ENCODE measurements at regions not wholly inside any gene's neighbourhood (a gene's known extent, or its start where the extent isn't known, plus 50 kb on each side); places are given as distances from the start of the nearest gene placed in this dataset.
A peak's percentile ranks its signal among the peaks of the same experiment; 100 is the strongest.

DNA sequence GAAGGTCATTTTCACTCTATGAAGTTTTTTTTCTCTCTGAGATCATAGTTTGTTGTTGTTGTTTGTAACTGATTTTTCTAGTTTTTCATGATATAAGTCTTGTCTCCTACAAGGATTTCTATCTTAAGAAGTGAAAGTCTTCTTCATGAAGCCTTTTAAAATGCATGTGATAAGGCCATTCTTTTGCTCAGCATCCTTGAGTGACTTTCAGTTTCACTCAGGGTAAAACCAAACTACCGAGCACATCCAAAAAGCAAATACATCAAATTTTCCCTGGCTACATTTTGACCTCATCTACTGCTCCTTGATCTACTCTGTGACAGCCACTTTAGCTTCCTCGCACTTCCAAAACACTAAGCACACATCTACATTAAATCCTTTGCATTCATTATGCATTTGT is 580.7 kb downstream of the KCTD8 start:
- DNase-seq (ENCODE audit: low spot score) (no peak), ATAC-seq (ENCODE audit: low read depth) (no peak)
- TF ChIP-seq CTCF (IDR thresholded peaks at IDR 0.05; ENCODE audit: poor library complexity, severe bottlenecking): no peak
- H3K4me3 ChIP-seq (ENCODE audit: severe bottlenecking): no peak overlapping the region
- no peaks in the 10 kb centered on the region for H3K9me3 ChIP-seq (ENCODE audit: severe bottlenecking)
- H3K27ac ChIP-seq (ENCODE audit: poor library complexity, severe bottlenecking): no peak overlapping the region
- no peaks in the 10 kb centered on the region for H3K36me3 ChIP-seq (ENCODE audit: low read depth)
- no peaks in the 10 kb centered on the region for H3K27me3 ChIP-seq (ENCODE audit: insufficient read depth, poor library complexity, severe bottlenecking)
- H3K4me1 ChIP-seq (ENCODE audit: insufficient read depth, poor library complexity, severe bottlenecking): no peaks in the 10 kb centered on the region

- Histone ChIP-seq H3K4me3 (ENCODE audit: severe bottlenecking) (no peak overlapping the region), H3K27ac (ENCODE audit: poor library complexity, severe bottlenecking) (no peak overlapping the region), H3K9me3 (ENCODE audit: severe bottlenecking) (no peaks in the 10 kb centered on the region), H3K27me3 (ENCODE audit: insufficient read depth, poor library complexity, severe bottlenecking) (no peaks in the 10 kb centered on the region), H3K36me3 (ENCODE audit: low read depth) (no peaks in the 10 kb centered on the region), H3K4me1 (ENCODE audit: insufficient read depth, poor library complexity, severe bottlenecking) (no peaks in the 10 kb centered on the region)
- ATAC-seq (ENCODE audit: low read depth): no peak
- TF ChIP-seq CTCF (IDR thresholded peaks at IDR 0.05; ENCODE audit: poor library complexity, severe bottlenecking): no peak
- DNase-seq (ENCODE audit: low spot score): no peak
Observed at GRCh38 chr4:43875655-43876054, 573.0 kb downstream of the KCTD8 start.

GRCh38 chr4:43882470-43882869 is 566.1 kb downstream of the KCTD8 start:
- Histone ChIP-seq H3K4me1 (ENCODE audit: insufficient read depth, poor library complexity, severe bottlenecking) (no peaks in the 10 kb centered on the region), H3K27ac (ENCODE audit: poor library complexity, severe bottlenecking) (no peak overlapping the region), H3K9me3 (ENCODE audit: severe bottlenecking) (no peaks in the 10 kb centered on the region), H3K4me3 (ENCODE audit: severe bottlenecking) (no peak overlapping the region), H3K27me3 (ENCODE audit: insufficient read depth, poor library complexity, severe bottlenecking) (no peaks in the 10 kb centered on the region), H3K36me3 (ENCODE audit: low read depth) (no peaks in the 10 kb centered on the region)
- DNase-seq (ENCODE audit: low spot score): no peak
- no peak for TF ChIP-seq CTCF (IDR thresholded peaks at IDR 0.05; ENCODE audit: poor library complexity, severe bottlenecking)
- no peak for ATAC-seq (ENCODE audit: low read depth)

DNA sequence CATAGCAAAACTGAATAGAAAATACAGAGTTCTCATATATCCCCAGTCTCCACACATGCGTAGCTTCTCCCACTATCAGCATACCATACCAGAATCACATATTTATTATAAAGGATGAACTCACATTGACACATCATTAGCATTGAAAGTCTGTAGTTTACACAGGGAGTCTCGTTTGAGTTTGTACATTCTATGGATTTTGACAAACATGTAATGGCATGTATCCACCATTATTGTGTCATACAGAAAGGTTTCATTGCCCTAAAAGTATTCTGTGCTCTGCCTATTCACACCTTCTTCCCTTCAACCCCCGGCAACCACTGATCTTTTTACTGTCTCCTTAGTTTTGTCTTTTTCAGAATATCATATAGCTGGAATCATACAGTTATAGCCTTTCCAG is 562.4 kb downstream of the KCTD8 start:
- no peaks in the 10 kb centered on the region for H3K27me3 ChIP-seq (ENCODE audit: insufficient read depth, poor library complexity, severe bottlenecking)
- ATAC-seq (ENCODE audit: low read depth) (peak; percentile 25; the same call in 1 of the 3 replicates), DNase-seq (ENCODE audit: low spot score) (no peak)
- no peak overlapping the region for H3K4me3 ChIP-seq (ENCODE audit: severe bottlenecking)
- no peaks in the 10 kb centered on the region for H3K9me3 ChIP-seq (ENCODE audit: severe bottlenecking)
- no peak overlapping the region for H3K27ac ChIP-seq (ENCODE audit: poor library complexity, severe bottlenecking)
- H3K4me1 ChIP-seq (ENCODE audit: insufficient read depth, poor library complexity, severe bottlenecking): no peaks in the 10 kb centered on the region
- no peak for TF ChIP-seq CTCF (IDR thresholded peaks at IDR 0.05; ENCODE audit: poor library complexity, severe bottlenecking)
- H3K36me3 ChIP-seq (ENCODE audit: low read depth): no peaks in the 10 kb centered on the region

DNA sequence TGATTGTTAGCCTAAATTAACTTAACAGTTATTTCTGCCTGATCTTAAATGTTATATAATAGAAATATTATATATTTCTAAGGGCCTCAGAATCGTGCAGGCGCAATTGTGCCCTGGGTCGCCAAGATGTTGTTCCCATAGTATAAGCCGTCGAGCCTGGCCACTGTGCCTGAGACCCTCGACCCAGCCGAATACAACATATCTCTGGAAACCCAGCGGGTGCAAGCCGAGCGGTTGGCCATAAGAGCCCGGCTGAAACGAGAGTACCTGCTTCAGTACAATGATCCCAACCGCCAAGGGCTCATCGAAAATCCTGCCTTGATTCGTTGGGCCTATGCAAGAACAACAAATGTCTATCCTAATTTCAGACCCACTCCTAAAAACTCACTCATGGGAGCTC is 549.8 kb downstream of the KCTD8 start:
- H3K4me1 ChIP-seq (ENCODE audit: insufficient read depth, poor library complexity, severe bottlenecking): no peaks in the 10 kb centered on the region
- H3K4me3 ChIP-seq (ENCODE audit: severe bottlenecking): no peak overlapping the region
- no peaks in the 10 kb centered on the region for H3K36me3 ChIP-seq (ENCODE audit: low read depth)
- no peak for TF ChIP-seq CTCF (IDR thresholded peaks at IDR 0.05; ENCODE audit: poor library complexity, severe bottlenecking)
- H3K9me3 ChIP-seq (ENCODE audit: severe bottlenecking): no peaks in the 10 kb centered on the region
- no peak for DNase-seq (ENCODE audit: low spot score)
- no peak for ATAC-seq (ENCODE audit: low read depth)
- H3K27ac ChIP-seq (ENCODE audit: poor library complexity, severe bottlenecking): no peak overlapping the region
- no peaks in the 10 kb centered on the region for H3K27me3 ChIP-seq (ENCODE audit: insufficient read depth, poor library complexity, severe bottlenecking)
